ENCODE measurements at regions not wholly inside any gene's neighbourhood (a gene's known extent, or its start where the extent isn't known, plus 50 kb on each side); places are given as distances from the start of the nearest gene placed in this dataset.

DNA sequence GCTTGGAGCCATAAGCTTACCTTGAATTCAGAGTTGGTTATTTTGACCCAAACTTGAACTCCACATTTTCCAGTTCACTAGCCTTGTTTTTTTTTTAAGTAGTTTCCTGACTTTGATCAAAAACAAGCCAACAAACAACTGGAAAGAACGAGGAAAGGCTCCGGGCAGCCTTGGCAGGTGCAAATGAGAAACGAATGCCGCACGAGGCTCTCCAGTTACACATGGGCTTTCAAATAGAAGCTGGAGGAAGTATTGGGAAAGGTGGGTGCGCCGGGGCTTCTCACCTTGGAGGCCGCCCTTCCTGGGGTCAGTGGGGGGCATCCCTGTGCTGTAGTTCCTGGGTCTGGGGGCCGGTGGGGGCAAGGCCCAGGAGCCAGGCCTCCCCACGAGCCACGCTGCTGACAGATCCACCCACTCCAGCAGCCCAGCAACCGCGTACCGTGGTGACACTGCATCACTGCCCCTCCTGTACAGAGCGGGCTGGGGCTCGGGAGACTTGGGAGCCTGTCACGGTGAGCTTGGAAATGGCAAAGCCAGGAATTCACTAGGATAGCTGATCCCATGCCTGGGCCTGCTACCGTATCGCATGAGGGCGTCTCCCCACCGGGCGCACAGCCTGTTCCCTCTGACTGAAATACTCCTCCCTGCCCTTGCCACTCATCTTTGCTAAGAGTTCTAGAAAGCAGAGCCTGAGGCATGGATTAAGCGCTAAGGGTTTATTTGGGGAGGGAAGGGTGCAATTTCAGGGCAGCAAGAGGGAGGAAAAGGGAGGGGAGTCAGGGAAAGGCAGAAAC is 50.9 kb upstream of the ADRA2C start:
- TF ChIP-seq, protein P1, sequence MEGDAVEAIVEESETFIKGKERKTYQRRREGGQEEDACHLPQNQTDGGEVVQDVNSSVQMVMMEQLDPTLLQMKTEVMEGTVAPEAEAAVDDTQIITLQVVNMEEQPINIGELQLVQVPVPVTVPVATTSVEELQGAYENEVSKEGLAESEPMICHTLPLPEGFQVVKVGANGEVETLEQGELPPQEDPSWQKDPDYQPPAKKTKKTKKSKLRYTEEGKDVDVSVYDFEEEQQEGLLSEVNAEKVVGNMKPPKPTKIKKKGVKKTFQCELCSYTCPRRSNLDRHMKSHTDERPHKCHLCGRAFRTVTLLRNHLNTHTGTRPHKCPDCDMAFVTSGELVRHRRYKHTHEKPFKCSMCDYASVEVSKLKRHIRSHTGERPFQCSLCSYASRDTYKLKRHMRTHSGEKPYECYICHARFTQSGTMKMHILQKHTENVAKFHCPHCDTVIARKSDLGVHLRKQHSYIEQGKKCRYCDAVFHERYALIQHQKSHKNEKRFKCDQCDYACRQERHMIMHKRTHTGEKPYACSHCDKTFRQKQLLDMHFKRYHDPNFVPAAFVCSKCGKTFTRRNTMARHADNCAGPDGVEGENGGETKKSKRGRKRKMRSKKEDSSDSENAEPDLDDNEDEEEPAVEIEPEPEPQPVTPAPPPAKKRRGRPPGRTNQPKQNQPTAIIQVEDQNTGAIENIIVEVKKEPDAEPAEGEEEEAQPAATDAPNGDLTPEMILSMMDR (IDR thresholded peaks at IDR 0.05; ENCODE audit: extremely low read depth in 1 of 2, insufficient read depth in 1 of 2, low read depth in 1 of 2, low read length in 2 of 2) = no peak
- TF ChIP-seq POLR2A (IDR thresholded peaks at IDR 0.05; ENCODE audit: low read depth, low read length) (no peak), EZH2 (IDR thresholded peaks at IDR 0.05; ENCODE audit: borderline replicate concordance, low read depth, low read length, severe bottlenecking) (no peak), POLR2AphosphoS5 (IDR thresholded peaks at IDR 0.05; ENCODE audit: insufficient read depth, low read depth, low read length) (no peak), JUN (IDR thresholded peaks at IDR 0.05; ENCODE audit: borderline replicate concordance, insufficient read depth, insufficient read length, low read depth) (no peak)
- TF ChIP-seq, protein P2, sequence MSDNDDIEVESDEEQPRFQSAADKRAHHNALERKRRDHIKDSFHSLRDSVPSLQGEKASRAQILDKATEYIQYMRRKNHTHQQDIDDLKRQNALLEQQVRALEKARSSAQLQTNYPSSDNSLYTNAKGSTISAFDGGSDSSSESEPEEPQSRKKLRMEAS (IDR thresholded peaks at IDR 0.05; ENCODE audit: insufficient read depth, insufficient read length) = no peak

Data from endothelial cell of umbilical vein (primary cell).